ENCODE measurements at regions not wholly inside any gene's neighbourhood (a gene's known extent, or its start where the extent isn't known, plus 50 kb on each side); places are given as distances from the start of the nearest gene placed in this dataset.

DNA sequence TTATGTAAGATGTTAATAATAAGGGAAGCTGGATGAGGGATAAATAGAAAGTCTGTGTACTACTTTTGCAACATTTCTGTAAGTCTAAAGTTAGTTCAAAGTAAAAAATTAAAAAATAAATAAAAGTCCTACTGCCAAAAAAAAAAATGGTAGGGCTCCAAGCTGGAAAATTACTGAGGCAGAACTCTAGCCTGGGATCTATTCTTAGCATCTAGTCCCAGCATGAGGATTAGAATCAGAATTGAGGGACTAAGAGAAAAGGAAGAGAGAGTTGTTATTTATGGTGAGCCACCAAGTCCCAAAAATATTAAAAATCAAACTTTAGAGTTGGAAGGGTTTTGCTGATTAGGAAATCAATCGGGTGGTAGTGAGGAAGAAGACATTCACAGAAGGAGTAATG lies 110.3 kb downstream of the CYB561 start:
- DNase-seq (ENCODE audit: low spot score), result no peak

- no peak for DNase-seq (ENCODE audit: low spot score)
These were observed 108.5 kb downstream of the CYB561 start for GRCh38 chr17:63337579-63337978.

DNA sequence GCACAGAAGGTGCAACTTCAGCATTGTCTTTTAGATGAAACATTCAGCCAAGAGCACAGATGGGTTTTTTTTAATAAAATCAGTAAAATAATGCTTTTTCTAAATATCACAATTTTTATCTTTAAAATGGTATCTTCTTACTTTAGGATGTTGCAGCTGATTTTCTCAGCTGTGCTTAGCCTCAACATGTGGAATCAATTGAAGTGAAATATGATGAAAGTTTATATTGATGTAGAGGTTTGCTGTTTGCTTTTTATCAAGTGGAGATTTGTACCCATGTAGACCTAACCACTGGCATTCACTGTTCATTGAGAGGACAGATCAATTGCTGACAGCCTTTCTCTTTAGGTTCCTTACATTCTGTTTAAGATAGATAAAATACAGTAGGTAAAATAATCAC lies 107.8 kb downstream of the CYB561 start:
- no peak for DNase-seq (ENCODE audit: low spot score)

DNA sequence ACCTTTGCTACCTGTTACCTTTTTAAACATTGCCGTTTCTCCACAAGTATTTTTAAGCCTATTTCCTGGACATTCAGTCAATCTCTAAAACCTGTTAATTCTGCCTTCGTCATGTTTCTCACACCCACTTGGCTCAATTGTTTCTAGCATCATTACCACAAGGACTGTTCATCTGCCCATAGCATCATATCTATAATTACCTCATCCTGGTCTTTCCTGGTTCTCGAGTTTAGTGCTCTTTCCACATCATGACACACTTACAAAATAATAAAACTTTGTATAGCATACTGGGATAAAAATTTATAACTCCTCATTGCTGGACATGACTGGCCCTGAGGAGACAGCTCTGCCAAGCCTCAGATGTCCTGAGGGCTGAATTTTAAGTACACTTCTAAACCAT lies 104.8 kb downstream of the CYB561 start:
- no peak for DNase-seq (ENCODE audit: low spot score)

GRCh38 chr17:63344383-63344782 lies 101.7 kb downstream of the CYB561 start:
- no peak for DNase-seq (ENCODE audit: low spot score)

GRCh38 chr17:63345611-63346010 lies 100.5 kb downstream of the CYB561 start:
- peak; percentile 20 for DNase-seq (ENCODE audit: low spot score)

DNA sequence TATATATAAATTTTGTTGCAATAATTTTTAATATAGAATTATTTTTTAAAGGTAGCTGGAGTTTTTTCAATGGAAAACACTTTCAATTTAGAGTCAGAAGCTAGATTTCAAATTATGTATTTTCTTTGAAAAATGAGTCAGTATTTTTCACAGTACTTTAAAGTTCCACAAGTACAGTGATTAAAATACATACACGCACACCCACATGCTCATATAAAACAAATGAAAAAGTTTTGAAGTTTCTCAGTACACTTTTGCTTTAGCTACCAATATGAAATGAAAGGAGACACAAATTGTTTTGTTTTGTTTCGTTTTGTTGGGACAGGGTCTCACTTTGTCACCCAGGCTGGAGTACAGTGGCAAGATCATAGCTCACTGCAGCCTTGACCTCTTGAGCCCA lies 98.6 kb downstream of the CYB561 start:
- no peak for DNase-seq (ENCODE audit: low spot score)

DNA sequence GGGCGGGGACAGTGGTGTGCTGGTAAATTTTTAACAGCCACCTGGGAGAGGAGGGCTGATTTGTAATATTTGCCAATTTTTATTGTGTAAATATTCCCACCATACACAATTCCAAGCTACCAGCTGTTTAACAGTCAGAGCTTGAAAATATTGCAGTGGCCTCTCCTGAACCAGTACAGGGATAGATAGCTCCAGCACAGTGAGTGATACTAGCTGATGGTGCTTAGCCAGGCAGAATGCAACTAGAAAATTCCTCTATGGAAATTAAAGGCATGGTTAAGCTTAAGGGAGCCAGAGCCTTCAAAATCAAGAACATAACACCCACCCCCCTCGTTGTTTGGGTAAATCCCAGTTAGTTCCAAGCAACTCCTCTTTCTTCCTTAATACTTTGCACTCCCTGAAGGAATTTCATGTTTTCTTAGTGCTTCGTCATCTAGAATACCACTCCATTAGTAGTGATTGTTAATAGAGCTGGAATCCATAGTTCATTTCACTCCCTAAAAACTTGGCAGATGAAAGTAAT lies 96.6 kb downstream of the CYB561 start:
- DNase-seq (ENCODE audit: low spot score), result no peak

GRCh38 chr17:63350364-63350763 lies 95.7 kb downstream of the CYB561 start:
- DNase-seq (ENCODE audit: low spot score), result no peak

- no peak for DNase-seq (ENCODE audit: low spot score)
These were observed 91.8 kb downstream of the CYB561 start for GRCh38 chr17:63354256-63354655.

- no peak for DNase-seq (ENCODE audit: low spot score)
These were observed 89.8 kb downstream of the CYB561 start for GRCh38 chr17:63356337-63356757.

DNA sequence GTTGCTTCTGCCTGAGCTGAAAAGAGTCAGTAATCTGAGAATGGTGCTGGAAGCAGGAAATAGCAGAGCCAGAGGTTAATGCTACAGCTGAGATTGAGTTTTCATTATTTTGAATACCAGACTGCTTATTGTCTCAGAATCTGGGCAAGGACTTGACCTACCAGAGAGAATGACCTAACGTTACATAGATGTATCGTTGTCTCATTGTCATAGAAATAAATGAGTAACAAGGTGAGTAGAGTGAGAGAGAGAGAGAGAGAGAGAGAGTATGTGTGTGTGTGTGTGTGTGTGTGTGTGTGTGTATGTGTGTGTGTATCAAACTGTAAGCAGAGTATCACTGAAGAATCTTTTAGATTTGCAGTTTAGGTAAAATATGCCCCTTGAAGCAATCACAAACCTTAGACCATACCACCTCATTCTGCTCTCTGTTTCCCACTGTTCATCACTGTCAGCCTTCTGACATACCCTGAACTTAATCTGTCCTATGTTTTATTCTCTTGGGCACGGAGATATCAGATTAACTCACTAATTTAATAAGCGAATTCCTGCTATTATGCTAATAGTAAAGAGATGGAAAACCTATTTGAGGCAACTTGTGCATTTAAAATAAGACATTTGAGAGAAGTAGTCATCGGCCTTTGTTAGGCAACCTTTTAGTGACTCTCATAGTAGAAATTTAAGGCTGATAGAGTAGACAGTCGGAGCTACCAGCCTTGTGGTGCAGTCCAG lies 87.8 kb downstream of the CYB561 start:
- DNase-seq (ENCODE audit: low spot score), result no peak

DNA sequence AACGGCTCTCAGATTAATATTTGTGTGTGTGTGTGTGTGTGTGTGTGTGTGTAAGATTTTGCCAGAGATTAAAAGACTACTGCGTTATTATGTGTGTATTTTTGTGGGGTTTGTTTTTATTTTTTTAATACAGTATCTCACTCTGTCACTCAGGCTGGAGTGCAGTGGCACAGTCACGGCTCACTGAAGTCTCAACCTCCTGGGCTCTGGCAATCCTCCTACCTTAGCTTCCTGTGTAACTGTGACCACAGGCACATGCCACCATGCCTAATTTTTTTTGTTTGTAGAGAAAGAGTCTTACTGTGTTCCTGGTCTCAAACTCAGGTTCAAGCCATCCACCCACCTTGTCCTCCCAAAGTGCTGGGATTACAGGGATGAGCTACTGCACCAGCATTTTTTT lies 87.2 kb downstream of the CYB561 start:
- DNase-seq (ENCODE audit: low spot score), result no peak

DNA sequence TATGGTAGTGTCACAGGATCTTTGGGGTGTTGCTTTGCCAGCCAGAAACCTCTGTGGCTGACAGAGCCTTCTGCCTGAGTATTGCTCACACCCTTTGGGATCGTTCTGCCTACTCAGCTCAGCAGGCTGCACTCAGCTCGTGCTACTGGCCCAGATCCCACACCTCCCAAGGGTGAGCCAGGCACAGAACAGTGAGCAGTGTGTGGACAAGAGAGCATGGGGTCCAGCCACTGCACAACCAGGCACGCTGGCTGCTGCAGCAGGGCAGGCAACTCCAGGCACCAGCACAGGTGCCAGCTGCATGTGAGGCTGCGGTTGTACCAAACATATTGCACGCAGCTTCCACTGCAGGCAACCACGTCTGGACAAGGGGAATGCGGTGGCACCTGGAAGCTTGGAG lies 84.9 kb downstream of the CYB561 start:
- DNase-seq (ENCODE audit: low spot score), result no peak

DNA sequence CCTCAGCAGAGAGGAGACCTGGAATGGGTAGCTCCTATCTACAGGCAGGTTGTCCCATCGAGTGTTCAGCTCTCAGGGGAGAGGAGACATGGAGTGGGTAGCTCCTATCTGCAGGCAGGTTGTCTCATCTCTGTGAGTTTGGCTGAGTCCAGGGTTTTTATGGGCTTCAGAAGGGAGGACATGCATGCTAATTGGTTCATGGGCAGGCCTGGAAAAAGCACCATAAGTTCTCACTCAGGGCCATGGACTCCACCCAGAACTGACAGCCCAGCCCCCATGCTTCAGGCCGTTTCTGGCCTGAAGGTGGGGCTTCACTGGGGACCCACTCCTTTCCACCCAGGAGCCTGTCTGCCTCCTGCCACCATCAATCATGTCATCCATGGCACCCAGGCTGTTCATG lies 84.0 kb downstream of the CYB561 start:
- no peak for DNase-seq (ENCODE audit: low spot score)

GRCh38 chr17:63364387-63364786 lies 81.7 kb downstream of the CYB561 start:
- DNase-seq (ENCODE audit: low spot score), result no peak

GRCh38 chr17:63364944-63365343 lies 81.2 kb downstream of the CYB561 start:
- no peak for DNase-seq (ENCODE audit: low spot score)

DNA sequence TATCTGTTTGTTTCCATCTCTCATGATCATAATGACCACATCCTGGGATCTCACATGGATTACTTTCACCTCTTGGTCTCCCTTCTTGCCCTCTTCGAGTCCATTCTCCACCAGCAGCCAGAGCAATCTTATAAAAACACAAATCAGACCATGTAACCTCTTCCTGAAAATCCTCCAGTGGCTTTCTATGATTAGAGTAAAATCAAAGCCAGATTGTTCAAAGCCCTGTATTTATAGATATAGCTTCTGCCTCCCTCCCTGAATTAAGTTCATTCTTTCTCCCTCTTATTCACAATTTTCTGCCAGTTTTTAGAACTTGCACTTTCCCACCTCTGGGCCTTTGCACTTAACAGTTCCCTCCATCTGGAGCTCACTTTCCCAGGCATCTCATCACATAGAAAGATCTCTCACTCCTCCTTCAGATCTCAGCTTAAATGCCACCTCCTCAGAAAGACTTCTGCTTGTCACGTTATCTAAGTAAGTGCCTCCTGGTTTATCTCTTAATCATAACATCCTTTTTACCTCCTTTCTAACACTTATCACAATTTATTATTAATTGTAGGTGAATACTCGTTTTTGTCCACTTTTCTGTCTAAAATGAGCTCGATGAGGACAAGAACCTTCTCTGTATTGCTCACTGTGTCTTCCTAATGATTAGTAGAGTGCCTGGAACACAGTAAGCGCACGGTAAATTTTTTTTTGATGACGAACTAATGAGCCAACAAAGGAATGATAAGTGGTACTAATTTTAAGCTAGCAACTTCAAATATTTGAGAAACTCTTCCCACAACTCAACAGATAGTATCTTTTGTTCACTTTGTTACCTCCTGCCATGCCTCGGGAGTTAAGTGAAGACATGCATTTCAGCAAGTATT lies 80.5 kb downstream of the CYB561 start:
- DNase-seq (ENCODE audit: low spot score), result no peak

GRCh38 chr17:63366241-63366566 lies 79.9 kb downstream of the CYB561 start:
- DNase-seq (ENCODE audit: low spot score), result no peak

- no peak for DNase-seq (ENCODE audit: low spot score)
These were observed 76.9 kb downstream of the CYB561 start for GRCh38 chr17:63369233-63369632.

DNA sequence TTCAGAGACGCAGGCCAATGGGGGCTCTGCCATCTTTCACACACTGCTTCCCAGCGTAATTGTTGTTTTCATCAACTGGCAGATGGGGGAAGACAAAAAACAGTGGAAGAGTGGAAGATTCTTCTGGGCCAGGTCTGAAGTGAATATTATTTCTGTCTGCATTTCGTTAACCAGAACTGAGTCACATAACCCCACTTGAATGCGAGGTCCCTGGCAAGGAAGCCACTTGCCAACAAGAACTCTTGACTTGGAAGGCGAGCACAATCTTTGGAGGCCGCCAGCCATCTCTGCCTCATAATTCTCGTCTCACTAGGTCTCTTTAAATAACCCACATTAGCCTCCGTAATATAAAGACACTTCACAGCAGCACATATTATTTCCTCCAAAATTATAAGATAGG lies 75.4 kb downstream of the CYB561 start:
- DNase-seq (ENCODE audit: low spot score), result no peak

DNA sequence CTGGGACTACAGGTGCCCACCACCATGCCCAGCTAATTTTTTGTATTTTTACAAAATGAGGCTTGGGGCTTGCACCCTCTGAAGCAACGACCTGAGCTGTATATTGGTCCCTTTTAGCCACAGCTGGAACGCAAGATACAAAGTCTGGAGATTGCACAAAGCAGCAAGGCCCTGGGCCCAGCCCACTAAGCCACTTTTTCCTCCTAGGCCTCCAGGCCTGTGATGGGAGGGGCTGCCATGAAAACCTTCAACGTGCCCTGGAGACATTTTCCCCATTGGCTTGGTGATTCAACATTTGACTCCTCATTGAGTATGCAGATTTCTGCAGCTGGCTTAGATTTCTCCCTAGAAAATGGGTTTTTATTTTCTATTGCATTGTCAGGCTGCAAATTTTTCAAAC lies 69.2 kb downstream of the CYB561 start:
- DNase-seq (ENCODE audit: low spot score), result no peak
